ENCODE measurements at regions not wholly inside any gene's neighbourhood (a gene's known extent, or its start where the extent isn't known, plus 50 kb on each side); places are given as distances from the start of the nearest gene placed in this dataset.

DNA sequence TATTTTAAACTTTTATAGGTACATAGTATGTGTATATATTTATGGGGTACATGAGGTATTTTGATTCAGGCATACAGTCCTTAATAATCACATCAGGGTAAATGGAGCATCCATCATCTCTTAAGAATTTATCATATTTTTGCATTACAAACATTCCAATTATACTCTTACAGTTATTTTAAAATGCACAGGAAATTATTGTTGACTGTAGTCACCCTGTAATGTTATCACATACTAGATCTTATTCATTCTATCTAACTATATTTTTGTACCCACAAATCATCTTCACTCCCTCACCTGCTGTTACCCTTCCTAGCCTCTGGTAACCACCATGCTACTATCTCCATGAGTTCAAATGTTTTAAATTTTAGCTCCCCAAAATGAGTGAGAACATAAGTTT, 56.3 kb upstream of the FAM3C start:
- no peak overlapping the region for H3K27ac Mint-ChIP-seq

DNA sequence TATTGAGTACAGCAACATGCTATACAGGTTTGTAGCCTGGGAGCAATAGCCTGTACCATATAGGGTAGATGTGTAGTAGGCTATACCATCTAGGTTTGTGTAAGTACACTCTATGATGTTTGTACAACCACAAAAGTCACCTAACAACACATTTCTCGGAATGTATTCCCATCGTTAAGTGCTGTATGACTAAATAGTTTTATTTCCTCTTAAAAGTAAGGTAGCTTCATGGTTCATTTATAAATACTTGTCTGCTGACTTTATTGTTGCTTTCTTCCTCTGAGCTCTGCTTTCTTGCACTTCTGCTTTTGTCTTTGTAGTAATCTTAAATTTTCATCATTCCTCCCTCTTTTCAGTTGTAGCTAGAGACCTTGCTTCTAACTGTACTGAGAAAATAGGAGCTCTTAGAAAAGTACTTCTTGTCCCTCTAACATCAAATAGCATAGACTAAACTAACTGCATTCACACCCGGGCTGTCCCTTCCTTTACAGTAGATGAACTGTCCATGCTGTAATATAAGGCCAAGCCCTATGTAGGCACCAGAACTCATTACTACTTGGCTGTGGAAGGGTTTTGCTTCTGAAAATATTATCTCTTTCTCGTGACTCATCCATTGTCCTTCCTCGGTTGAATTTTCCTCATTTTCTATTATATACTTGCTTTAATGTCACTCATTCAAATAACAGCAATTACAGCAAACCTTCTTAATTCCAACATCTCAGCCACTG, 55.4 kb upstream of the FAM3C start:
- Mint-ChIP-seq H3K9me3 (ENCODE audit: low read depth) (no peaks in the 10 kb centered on the region), H3K36me3 (ENCODE audit: low read depth) (no peaks in the 10 kb centered on the region), H3K4me1 (no peaks in the 10 kb centered on the region), H3K27me3 (no peaks in the 10 kb centered on the region), H3K4me3 (no peak overlapping the region), H3K27ac (no peak overlapping the region)
- DNase-seq (no peak), ATAC-seq (no peak)
- CTCF ChIA-PET = interaction anchor here (1.1 kb wide), 1 partner anchor 10 kb away, joined by 4 read pairs; no protein-coding TSS in a partner anchor
- POLR2A ChIA-PET = no interaction called here
- intact Hi-C loops (cut with DNase I, micrococcal nuclease) = no loop called here

More for the DNA sequence above, 56.3 kb upstream of the FAM3C start:
- Mint-ChIP-seq H3K9me3 (ENCODE audit: low read depth) (no peaks in the 10 kb centered on the region), H3K27me3 (peaks cover under 1% of the 10 kb centered on the region), H3K4me1 (no peaks in the 10 kb centered on the region), H3K4me3 (no peak overlapping the region), H3K36me3 (ENCODE audit: low read depth) (no peaks in the 10 kb centered on the region)
- ATAC-seq = no peak
- intact Hi-C loops (cut with DNase I, micrococcal nuclease) = no loop called here
- DNase-seq = no peak
- POLR2A ChIA-PET = no interaction called here
- CTCF ChIA-PET = no interaction called here

DNA sequence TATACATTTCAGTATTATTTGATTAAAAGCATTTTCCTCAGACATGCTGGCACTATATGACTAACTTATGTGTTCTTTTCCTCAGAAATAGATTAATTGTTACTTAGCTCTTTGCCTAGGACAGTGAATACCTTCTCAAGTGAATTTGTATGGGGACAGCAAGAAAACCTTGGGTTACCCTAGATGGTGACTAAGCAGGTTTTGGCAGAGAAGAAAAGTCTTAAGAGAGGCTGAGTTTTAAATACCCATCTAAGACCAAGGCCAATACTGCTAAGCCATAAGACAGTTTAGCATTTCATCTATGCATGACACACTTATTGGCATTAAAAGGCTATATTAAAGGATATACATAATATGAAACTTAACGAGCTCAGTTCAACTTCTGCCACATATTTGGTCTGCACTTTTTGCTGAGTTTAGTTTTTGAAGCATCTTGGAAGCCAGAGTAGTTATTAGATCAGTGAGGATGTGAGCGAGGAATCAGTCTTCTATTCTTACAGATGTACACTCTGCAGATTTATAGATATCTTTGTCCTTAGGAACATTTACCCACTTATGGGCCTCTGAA, 54.6 kb upstream of the FAM3C start:
- Mint-ChIP-seq H3K27me3 (no peaks in the 10 kb centered on the region), H3K27ac (no peak overlapping the region), H3K9me3 (ENCODE audit: low read depth) (no peaks in the 10 kb centered on the region), H3K4me1 (no peaks in the 10 kb centered on the region), H3K36me3 (ENCODE audit: low read depth) (no peaks in the 10 kb centered on the region), H3K4me3 (no peak overlapping the region)
- POLR2A ChIA-PET = no interaction called here
- CTCF ChIA-PET = interaction anchor here (1.1 to 1.2 kb wide), 2 partner anchors 9 to 13 kb away, joined by 3 to 4 read pairs; no protein-coding TSS in a partner anchor
- ATAC-seq (no peak), DNase-seq (no peak)
- intact Hi-C loops (cut with DNase I, micrococcal nuclease) = no loop called here

DNA sequence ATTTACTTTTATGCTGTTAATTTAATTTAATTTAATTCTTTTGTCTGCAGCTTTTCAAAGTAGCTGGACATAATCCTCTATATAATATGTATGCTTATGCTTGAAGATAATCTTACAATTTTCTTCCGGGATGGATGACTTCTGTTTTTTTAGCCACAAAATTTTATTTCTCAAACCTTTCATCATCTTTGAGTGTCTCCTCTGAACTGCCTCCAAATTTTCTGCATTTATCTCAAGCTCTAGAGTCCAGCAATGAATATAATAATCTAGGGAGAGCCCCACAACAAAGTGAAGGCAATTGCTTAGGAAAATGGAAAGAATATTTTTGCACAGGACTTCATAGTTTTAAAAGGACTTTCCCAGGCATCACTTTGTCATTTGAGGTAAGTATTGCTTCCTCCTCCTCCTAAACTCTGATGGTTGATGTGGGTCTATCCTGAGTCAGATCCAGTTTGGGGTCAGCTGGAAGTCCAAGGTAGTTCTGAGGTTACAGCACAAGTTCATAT, 53.7 kb upstream of the FAM3C start:
- H3K4me1 Mint-ChIP-seq = no peaks in the 10 kb centered on the region
- H3K4me3 Mint-ChIP-seq = no peak overlapping the region
- intact Hi-C loops (cut with DNase I, micrococcal nuclease) = no loop called here
- ATAC-seq (no peak), DNase-seq (no peak)
- no peaks in the 10 kb centered on the region for H3K27me3 Mint-ChIP-seq
- H3K9me3 Mint-ChIP-seq (ENCODE audit: low read depth) = no peaks in the 10 kb centered on the region
- H3K27ac Mint-ChIP-seq = no peak overlapping the region
- POLR2A ChIA-PET = no interaction called here
- H3K36me3 Mint-ChIP-seq (ENCODE audit: low read depth) = no peaks in the 10 kb centered on the region
- CTCF ChIA-PET = interaction anchor here (1.2 kb wide), 1 partner anchor 12 kb away, joined by 3 read pairs; no protein-coding TSS in a partner anchor

DNA sequence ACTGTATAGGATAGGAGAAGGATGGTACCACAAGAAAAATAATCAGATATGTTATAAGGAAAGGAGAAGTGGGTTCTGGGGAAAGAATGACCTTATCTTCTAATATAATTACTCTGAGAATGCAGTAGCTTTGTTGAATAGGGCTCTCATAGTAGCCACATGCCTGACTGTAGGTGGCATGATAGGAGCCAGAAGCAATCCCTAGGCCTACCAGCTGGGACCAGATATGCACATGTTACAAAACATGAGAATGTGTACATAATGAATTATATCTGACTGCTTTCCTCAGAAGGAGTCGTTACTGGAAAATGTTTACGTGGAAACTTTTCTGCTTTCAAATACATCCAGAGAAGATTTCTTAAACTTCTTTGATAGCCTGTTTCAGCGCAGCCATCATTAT, 53.2 kb upstream of the FAM3C start:
- ChIA-PET POLR2A (no interaction called here), CTCF (no interaction called here)
- DNase-seq = no peak
- H3K27me3 Mint-ChIP-seq = no peaks in the 10 kb centered on the region
- ATAC-seq = no peak
- intact Hi-C loops (cut with DNase I, micrococcal nuclease) = no loop called here
- H3K4me3 Mint-ChIP-seq = no peak overlapping the region
- no peaks in the 10 kb centered on the region for H3K9me3 Mint-ChIP-seq (ENCODE audit: low read depth)
- H3K4me1 Mint-ChIP-seq = no peaks in the 10 kb centered on the region
- H3K27ac Mint-ChIP-seq = no peak overlapping the region
- no peaks in the 10 kb centered on the region for H3K36me3 Mint-ChIP-seq (ENCODE audit: low read depth)

DNA sequence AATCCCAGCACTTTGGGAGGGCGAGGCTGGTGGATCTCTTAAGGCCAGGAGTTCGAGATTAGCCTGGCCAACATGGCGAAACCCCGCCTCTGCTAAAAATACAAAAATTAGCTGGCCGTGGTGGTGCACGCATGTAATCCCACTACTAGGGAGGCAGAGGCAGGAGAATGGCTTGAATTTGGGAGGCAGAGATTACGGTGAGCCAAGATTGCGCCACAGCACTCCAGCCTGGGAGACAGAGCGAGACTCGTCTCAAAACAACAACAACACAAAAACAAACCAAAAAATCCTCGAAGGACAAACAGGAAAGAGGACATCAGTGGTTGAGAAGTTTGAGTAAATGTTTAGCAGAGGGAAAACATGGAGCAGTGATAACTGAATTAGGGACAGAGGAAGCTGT, 52.3 kb upstream of the FAM3C start:
- Mint-ChIP-seq H3K36me3 (ENCODE audit: low read depth) (no peaks in the 10 kb centered on the region), H3K4me1 (no peaks in the 10 kb centered on the region), H3K27ac (no peak overlapping the region), H3K27me3 (no peaks in the 10 kb centered on the region), H3K4me3 (no peak overlapping the region), H3K9me3 (ENCODE audit: low read depth) (no peaks in the 10 kb centered on the region)
- ChIA-PET CTCF (no interaction called here), POLR2A (no interaction called here)
- ATAC-seq (no peak), DNase-seq (no peak)
- intact Hi-C loops (cut with DNase I, micrococcal nuclease) = no loop called here

DNA sequence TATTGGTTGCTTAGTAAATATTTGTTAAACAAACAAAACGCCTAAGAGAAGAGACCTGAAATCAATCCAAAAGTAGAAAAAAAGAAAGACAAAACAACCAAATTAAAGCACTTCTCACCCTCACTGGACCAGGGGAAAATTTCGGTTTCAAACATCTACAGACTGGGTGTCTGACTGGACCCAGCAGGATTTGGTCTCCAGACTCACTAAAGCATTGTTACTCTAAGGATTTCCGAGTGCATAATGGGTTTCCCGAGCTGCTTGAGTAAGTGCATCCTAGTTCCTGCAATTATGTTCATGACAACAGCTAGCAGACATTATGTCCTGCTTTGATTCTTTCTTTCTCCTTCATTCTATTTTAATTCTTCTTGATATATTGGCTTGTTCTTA, 51.8 kb upstream of the FAM3C start:
- Mint-ChIP-seq H3K9me3 (ENCODE audit: low read depth) (no peaks in the 10 kb centered on the region), H3K4me1 (no peaks in the 10 kb centered on the region), H3K36me3 (ENCODE audit: low read depth) (no peaks in the 10 kb centered on the region), H3K4me3 (no peak overlapping the region), H3K27me3 (no peaks in the 10 kb centered on the region), H3K27ac (no peak overlapping the region)
- intact Hi-C loops (cut with DNase I, micrococcal nuclease) = no loop called here
- POLR2A ChIA-PET = no interaction called here
- DNase-seq = no peak
- CTCF ChIA-PET = no interaction called here
- ATAC-seq = no peak

DNA sequence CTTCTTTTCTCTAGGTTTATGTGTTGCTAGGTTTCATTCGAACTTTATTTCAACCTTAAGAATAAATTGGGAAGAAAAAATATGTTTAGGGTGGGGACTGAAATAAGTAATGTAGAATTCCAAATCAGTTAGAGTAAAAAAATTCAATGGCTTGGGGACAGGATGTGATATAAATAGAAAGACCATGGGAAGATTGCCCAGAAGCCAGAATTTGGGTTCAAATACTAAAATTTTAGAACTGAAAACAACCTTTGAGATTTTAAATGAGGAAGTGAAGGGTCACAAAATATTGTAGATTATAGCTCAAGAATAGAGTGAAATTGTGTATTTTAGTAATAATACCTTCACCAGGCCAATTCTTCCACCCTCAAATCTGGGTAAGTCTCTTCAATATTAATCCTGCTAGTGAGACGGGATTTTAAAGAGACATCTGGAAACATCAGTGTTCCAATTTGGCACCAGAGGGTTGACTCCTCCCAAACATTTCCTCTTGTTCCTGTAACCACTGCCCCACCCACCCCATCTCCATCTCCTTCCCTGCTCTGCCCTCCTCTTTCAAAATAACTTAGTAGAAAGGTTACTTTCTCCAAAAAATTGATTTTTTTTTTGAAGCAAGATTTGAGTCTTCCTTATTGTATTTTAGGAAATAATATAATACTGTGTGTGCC, 51.3 kb upstream of the FAM3C start:
- ChIA-PET CTCF (no interaction called here), POLR2A (no interaction called here)
- ATAC-seq = no peak
- Mint-ChIP-seq H3K27me3 (no peaks in the 10 kb centered on the region), H3K27ac (no peak overlapping the region), H3K4me3 (no peak overlapping the region), H3K4me1 (no peaks in the 10 kb centered on the region), H3K36me3 (ENCODE audit: low read depth) (no peaks in the 10 kb centered on the region), H3K9me3 (ENCODE audit: low read depth) (no peaks in the 10 kb centered on the region)
- DNase-seq = no peak
- intact Hi-C loops (cut with DNase I, micrococcal nuclease) = no loop called here

DNA sequence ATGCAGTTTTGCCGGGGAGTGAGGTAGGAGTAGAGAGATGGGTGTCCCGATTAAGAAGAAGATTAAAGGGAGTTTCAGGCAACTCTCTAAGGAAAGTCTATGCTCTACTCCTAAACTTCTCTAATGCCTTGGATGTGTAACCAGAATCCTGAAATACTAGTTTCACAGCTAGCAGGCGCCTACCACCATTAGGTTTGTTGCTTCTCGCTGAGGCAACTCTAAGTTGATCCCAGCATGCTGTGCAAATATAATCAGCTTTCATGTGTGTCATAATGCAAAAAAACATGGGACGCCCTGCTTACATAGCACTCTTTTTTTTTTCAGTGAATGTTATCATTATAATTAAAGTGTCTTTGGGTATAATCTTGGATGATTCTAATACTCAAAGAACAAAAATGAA, 50.4 kb upstream of the FAM3C start:
- DNase-seq = no peak
- H3K27me3 Mint-ChIP-seq = no peaks in the 10 kb centered on the region

More for the DNA sequence above, 50.4 kb upstream of the FAM3C start:
- Mint-ChIP-seq H3K36me3 (ENCODE audit: low read depth) (no peaks in the 10 kb centered on the region), H3K27ac (no peak overlapping the region), H3K9me3 (ENCODE audit: low read depth) (no peaks in the 10 kb centered on the region), H3K4me3 (no peak overlapping the region), H3K4me1 (peaks cover 5% of the 10 kb centered on the region)
- ChIA-PET CTCF (no interaction called here), POLR2A (no interaction called here)
- intact Hi-C loops (cut with DNase I, micrococcal nuclease) = no loop called here
- no peak for ATAC-seq
